ENCODE measurements at regions not wholly inside any gene's neighbourhood (a gene's known extent, or its start where the extent isn't known, plus 50 kb on each side); places are given as distances from the start of the nearest gene placed in this dataset.

DNA sequence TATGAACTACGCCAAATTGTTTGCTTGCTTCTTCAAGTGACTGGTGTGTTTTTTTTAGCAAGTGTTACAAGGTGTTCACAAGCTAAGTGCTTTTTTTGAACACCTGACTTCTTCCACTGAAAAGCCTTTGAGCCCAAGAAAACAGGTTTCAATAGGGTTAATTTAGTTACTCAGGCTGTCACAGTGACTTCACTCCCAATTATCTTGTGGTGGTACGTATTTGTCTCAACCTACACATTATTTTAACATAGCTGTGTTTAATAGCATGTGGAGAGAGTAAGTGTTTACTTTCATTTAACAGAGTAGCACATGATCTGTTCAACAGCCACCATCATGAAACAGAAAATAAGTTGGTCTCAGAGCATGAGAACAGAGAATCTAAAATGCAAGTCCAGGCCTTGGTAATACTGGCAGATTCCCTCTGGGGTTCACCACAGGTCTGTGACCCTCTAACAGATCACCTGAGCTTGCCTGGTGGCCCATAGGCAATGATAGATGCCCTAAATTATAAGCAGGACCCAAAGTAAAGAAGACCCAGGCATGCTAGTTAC, 267.7 kb upstream of the SMARCA2 start:
- TF ChIP-seq, protein P1, sequence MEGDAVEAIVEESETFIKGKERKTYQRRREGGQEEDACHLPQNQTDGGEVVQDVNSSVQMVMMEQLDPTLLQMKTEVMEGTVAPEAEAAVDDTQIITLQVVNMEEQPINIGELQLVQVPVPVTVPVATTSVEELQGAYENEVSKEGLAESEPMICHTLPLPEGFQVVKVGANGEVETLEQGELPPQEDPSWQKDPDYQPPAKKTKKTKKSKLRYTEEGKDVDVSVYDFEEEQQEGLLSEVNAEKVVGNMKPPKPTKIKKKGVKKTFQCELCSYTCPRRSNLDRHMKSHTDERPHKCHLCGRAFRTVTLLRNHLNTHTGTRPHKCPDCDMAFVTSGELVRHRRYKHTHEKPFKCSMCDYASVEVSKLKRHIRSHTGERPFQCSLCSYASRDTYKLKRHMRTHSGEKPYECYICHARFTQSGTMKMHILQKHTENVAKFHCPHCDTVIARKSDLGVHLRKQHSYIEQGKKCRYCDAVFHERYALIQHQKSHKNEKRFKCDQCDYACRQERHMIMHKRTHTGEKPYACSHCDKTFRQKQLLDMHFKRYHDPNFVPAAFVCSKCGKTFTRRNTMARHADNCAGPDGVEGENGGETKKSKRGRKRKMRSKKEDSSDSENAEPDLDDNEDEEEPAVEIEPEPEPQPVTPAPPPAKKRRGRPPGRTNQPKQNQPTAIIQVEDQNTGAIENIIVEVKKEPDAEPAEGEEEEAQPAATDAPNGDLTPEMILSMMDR (IDR thresholded peaks at IDR 0.05): no peak
- no peaks in the 10 kb centered on the region for H3K4me1 Mint-ChIP-seq (ENCODE audit: low read depth)

DNA sequence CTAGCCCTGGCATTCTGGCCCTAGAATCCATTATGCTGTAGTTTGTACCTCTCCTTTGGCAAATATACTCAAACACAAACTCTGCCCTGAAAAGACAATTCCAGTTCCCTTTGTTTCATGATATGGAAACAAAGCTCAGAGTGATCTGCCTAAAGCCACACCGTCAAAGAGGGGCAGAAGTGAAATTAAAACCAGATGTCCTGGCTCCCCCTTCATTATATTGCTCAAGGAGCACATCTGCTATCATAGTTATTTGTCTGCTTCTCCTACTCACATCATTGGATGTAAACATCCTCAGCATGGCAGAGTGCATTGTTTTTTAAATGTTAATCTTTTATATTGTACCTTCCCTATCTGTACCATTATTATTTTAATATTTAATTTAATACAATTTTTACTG, 266.7 kb upstream of the SMARCA2 start:
- Mint-ChIP-seq H3K27ac (ENCODE audit: unreplicated experiment) (no peak overlapping the region), H3K4me1 (ENCODE audit: low read depth) (no peaks in the 10 kb centered on the region), H3K36me3 (ENCODE audit: low read depth) (no peaks in the 10 kb centered on the region), H3K9me3 (ENCODE audit: low read depth) (peaks cover 23% of the 10 kb centered on the region), H3K27me3 (ENCODE audit: low read depth) (no peaks in the 10 kb centered on the region), H3K4me3 (ENCODE audit: unreplicated experiment) (no peak overlapping the region)
- no peak for DNase-seq (ENCODE audit: low spot score)
- TF ChIP-seq, protein P1 (IDR thresholded peaks at IDR 0.05): no peak

More for the DNA sequence above, 267.7 kb upstream of the SMARCA2 start:
- Mint-ChIP-seq H3K9me3 (ENCODE audit: low read depth) (peaks cover 19% of the 10 kb centered on the region), H3K27ac (ENCODE audit: unreplicated experiment) (no peak overlapping the region), H3K4me3 (ENCODE audit: unreplicated experiment) (no peak overlapping the region), H3K27me3 (ENCODE audit: low read depth) (no peaks in the 10 kb centered on the region), H3K36me3 (ENCODE audit: low read depth) (no peaks in the 10 kb centered on the region)
- DNase-seq (ENCODE audit: low spot score): no peak

DNA sequence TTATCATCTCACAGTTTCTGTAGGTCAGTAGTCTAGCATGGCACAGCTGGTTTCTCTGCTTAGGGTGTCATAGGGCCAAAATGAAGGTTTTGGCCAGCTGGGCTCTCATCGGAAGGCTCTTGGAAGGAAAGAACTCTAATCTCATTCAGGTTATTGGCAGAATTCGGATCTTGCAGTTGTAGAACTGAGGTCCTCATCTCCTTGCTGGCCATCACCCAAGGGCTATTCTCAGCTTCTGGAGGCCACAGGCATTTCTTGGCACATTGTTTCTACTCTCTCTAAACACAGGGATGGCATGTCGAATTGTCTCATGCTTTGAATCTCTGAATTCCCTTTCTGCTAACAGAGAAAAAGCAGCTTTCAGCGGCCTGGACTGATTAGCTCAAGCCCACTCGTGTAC, 258.0 kb upstream of the SMARCA2 start:
- TF ChIP-seq, protein P1 (IDR thresholded peaks at IDR 0.05): no peak
- Mint-ChIP-seq H3K4me3 (ENCODE audit: unreplicated experiment) (no peak overlapping the region), H3K27me3 (ENCODE audit: low read depth) (no peaks in the 10 kb centered on the region), H3K9me3 (ENCODE audit: low read depth) (peaks cover 27% of the 10 kb centered on the region), H3K4me1 (ENCODE audit: low read depth) (no peaks in the 10 kb centered on the region), H3K36me3 (ENCODE audit: low read depth) (no peaks in the 10 kb centered on the region), H3K27ac (ENCODE audit: unreplicated experiment) (no peak overlapping the region)
- no peak for DNase-seq (ENCODE audit: low spot score)

DNA sequence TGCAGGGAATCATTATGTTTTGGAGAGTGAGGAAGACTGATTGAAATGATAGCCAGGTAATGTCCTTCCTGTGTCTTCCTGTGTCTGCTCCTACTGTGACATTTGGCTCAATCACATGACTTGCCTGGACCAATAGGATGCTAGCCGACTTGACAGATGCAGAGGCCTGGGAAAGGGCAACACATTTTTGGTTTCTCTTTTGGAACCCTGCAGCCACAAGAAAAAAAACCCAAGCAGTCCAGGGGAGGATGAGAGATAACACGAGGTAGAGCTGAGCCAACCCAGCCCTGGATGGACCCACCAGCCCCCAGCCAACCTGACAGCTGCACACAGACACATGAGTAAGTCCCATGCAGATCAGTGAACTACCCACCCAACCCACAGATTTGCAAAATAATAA, 256.1 kb upstream of the SMARCA2 start:
- Mint-ChIP-seq H3K4me3 (ENCODE audit: unreplicated experiment) (no peak overlapping the region), H3K27me3 (ENCODE audit: low read depth) (no peaks in the 10 kb centered on the region)

DNA sequence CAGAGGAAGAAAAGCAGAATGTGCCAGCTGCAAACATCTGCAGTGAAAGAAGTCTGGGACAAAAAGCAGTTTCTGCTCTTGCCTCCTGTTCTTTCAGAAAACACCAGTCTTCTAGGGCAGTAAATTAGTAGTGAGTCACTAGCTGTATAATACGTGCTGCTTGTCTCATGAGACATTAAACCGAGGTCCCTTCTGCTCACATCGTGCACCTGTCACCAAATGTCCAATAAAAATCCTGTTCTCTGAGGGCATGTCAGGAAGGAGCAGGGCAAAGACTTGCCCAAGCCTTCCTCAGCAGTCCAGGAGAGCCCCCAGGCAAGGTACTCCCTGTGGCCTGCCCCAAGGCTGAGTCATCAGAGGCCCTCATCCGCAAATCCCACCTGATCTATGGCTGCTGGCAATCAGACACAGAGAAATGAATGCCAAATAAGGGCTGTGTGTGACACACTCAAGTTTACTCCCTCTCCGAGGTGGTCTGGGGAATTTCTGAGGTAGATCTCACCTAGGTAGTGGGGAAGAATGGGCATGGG, 255.3 kb upstream of the SMARCA2 start:
- Mint-ChIP-seq H3K4me3 (ENCODE audit: unreplicated experiment) (no peak overlapping the region), H3K36me3 (ENCODE audit: low read depth) (no peaks in the 10 kb centered on the region), H3K27me3 (ENCODE audit: low read depth) (no peaks in the 10 kb centered on the region), H3K4me1 (ENCODE audit: low read depth) (no peaks in the 10 kb centered on the region), H3K9me3 (ENCODE audit: low read depth) (peaks cover 24% of the 10 kb centered on the region), H3K27ac (ENCODE audit: unreplicated experiment) (no peak overlapping the region)
- TF ChIP-seq, protein P1 (IDR thresholded peaks at IDR 0.05): no peak
- no peak for DNase-seq (ENCODE audit: low spot score)

More for the DNA sequence above, 256.1 kb upstream of the SMARCA2 start:
- Mint-ChIP-seq H3K27ac (ENCODE audit: unreplicated experiment) (no peak overlapping the region), H3K36me3 (ENCODE audit: low read depth) (no peaks in the 10 kb centered on the region), H3K9me3 (ENCODE audit: low read depth) (peaks cover 20% of the 10 kb centered on the region), H3K4me1 (ENCODE audit: low read depth) (no peaks in the 10 kb centered on the region)
- no peak for DNase-seq (ENCODE audit: low spot score)
- TF ChIP-seq, protein P1 (IDR thresholded peaks at IDR 0.05): no peak
